ENCODE measurements at regions not wholly inside any gene's neighbourhood (a gene's known extent, or its start where the extent isn't known, plus 50 kb on each side); places are given as distances from the start of the nearest gene placed in this dataset.

DNA sequence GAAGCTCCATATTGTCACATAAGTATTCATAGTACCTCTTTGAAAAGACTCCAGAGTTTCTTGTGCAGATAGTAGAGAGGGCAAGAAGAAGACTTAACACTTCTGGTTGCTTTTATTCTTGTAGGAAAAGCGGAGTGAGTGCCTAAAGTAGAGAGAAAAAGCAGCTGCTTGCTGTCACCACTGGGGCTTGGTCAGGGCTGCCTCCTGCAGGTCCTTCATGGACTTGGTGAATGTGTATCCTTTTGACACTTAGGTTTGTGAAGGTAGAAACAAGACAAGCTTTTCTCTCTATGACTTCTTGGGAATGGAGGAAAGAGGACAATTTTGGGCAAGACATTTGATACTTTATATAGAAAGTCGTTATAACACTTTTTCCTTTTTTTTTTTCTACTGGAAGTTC lies 312.8 kb upstream of the FANCL start:
- Histone ChIP-seq H3K27ac (ENCODE audit: low read depth in 1 of 2, low read length in 2 of 2) (no peak overlapping the region), H3K4me3 (ENCODE audit: low read length in 2 of 2) (no peak overlapping the region), H3K4me1 (ENCODE audit: control insufficient read depth in 1 of 2, insufficient read depth in 2 of 2, low read length in 2 of 2) (no peaks in the 10 kb centered on the region), H3K9me3 (ENCODE audit: control insufficient read depth, low read length) (no peaks in the 10 kb centered on the region), H3K27me3 (ENCODE audit: control insufficient read depth in 1 of 2, insufficient read depth in 2 of 2, low read length in 1 of 2) (no peaks in the 10 kb centered on the region), H3K36me3 (ENCODE audit: control insufficient read depth in 1 of 2, insufficient read depth in 2 of 2, low read length in 1 of 2) (no peaks in the 10 kb centered on the region)
- no peak for ATAC-seq (ENCODE audit: low FRiP score)
- DNase-seq, result no peak
- intact Hi-C loops (cut with DNase I), result no loop called here
- 59 to 60% methylated on average over 2 of the region's 2 CpGs for WGBS, 2 donors

DNA sequence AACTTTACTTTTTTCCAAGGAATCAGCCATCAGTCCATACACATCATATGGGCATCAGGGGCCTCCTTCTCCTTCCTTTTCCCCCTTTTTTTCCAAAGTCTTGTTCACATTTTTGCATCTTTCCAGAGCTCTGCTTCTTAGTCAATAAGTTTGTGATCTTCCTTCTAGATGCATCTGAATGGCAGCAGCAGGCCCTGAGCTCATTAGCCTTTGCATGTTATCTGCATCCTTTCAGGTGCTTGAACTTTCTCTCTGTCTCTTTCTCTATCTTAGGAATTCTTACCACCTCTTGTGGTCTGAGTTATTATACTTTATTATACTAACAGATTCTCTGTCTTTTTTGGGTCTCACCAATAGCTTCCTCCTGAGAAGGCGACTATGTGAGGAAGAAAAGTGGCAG lies 312.4 kb upstream of the FANCL start:
- ATAC-seq (ENCODE audit: low FRiP score), result no peak
- Histone ChIP-seq H3K4me1 (ENCODE audit: control insufficient read depth in 1 of 2, insufficient read depth in 2 of 2, low read length in 2 of 2) (no peaks in the 10 kb centered on the region), H3K27ac (ENCODE audit: low read depth in 1 of 2, low read length in 2 of 2) (no peak overlapping the region), H3K36me3 (ENCODE audit: control insufficient read depth in 1 of 2, insufficient read depth in 2 of 2, low read length in 1 of 2) (no peaks in the 10 kb centered on the region), H3K9me3 (ENCODE audit: control insufficient read depth, low read length) (no peaks in the 10 kb centered on the region), H3K4me3 (ENCODE audit: low read length in 2 of 2) (no peak overlapping the region), H3K27me3 (ENCODE audit: control insufficient read depth in 1 of 2, insufficient read depth in 2 of 2, low read length in 1 of 2) (no peaks in the 10 kb centered on the region)
- WGBS, 2 donors, result 96 to 97% methylated on average over 1 of the region's 1 CpG
- intact Hi-C loops (cut with DNase I), result no loop called here
- no peak for DNase-seq

DNA sequence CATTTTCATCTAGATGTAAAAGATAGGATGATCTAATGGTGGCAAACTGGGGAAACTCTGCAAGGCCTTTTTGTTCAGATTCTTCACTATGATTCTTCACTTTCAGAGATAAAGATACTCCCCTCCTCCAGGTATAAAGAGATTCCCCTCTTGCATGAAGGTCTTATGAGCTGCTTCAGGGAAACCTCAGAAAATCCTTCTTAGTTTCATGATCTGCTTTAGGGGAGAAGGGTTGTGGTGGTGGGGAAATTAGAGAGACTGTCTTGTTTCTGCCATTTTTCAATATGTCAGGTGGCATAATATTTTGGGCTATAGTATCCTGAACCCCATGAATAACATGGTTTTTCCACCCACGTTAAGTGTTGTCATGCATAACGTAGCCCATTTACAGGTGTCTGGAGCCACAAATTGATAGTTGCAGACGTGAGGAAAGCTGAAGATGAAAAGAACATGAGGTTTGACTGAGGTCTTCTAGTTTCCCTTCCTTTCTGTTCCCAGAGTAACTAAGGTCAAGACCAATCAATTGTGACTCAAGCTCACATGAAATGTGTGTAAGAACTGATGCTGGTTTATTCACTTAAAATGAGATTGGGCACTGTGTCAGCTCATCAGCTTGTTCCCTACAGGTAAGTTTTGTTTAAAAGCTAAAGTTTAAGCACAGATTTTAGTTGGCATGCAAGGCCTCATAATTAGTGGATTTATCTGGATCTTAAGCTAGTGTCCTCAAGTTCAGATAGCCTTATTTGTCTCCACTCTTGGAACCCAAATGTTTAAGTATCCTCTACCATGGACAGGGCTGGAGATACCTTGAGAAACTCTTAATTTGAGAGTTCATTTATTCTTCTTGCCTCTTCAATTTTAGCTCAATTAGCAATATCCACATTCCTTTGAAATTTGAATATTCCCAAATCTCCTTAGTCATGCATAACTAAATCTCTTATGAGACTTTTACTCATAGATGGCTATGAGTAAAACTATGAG lies 304.5 kb upstream of the FANCL start:
- H3K27me3 ChIP-seq (ENCODE audit: control insufficient read depth in 1 of 2, insufficient read depth in 2 of 2, low read length in 1 of 2), result no peaks in the 10 kb centered on the region
- no peaks in the 10 kb centered on the region for H3K36me3 ChIP-seq (ENCODE audit: control insufficient read depth in 1 of 2, insufficient read depth in 2 of 2, low read length in 1 of 2)
- intact Hi-C loops (cut with DNase I), result no loop called here

DNA sequence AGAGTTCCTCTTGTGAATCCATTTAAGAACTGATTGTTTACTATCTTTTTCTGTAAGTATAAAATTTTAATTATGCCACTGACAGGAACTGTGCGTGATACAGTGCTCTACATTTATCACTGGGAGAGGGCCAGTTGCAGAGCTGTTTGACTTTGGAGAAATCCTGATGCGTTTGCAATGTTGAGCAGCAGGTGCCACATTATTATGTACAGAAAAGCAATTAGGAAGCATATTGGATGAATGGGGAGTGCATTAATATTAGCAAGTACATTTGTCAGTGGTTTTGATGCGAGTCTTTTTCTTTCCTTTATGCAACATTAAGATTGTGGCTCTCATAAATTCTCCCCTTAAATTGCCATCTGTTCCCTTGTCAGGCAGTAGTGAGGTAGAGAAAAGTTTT lies 302.3 kb upstream of the FANCL start:
- WGBS, 2 donors, result 76 to 84% methylated on average over 3 of the region's 3 CpGs
- Histone ChIP-seq H3K4me1 (ENCODE audit: control insufficient read depth in 1 of 2, insufficient read depth in 2 of 2, low read length in 2 of 2) (no peaks in the 10 kb centered on the region), H3K4me3 (ENCODE audit: low read length in 2 of 2) (no peak overlapping the region), H3K27me3 (ENCODE audit: control insufficient read depth in 1 of 2, insufficient read depth in 2 of 2, low read length in 1 of 2) (no peaks in the 10 kb centered on the region), H3K36me3 (ENCODE audit: control insufficient read depth in 1 of 2, insufficient read depth in 2 of 2, low read length in 1 of 2) (no peaks in the 10 kb centered on the region), H3K9me3 (ENCODE audit: control insufficient read depth, low read length) (no peaks in the 10 kb centered on the region), H3K27ac (ENCODE audit: low read depth in 1 of 2, low read length in 2 of 2) (no peak overlapping the region)
- no peak for DNase-seq
- intact Hi-C loops (cut with DNase I), result no loop called here
- ATAC-seq (ENCODE audit: low FRiP score), result no peak

More for the DNA sequence above, 304.5 kb upstream of the FANCL start:
- Histone ChIP-seq H3K9me3 (ENCODE audit: control insufficient read depth, low read length) (no peaks in the 10 kb centered on the region), H3K4me1 (ENCODE audit: control insufficient read depth in 1 of 2, insufficient read depth in 2 of 2, low read length in 2 of 2) (no peaks in the 10 kb centered on the region), H3K27ac (ENCODE audit: low read depth in 1 of 2, low read length in 2 of 2) (no peak overlapping the region), H3K4me3 (ENCODE audit: low read length in 2 of 2) (no peak overlapping the region)
- ATAC-seq (ENCODE audit: low FRiP score), result no peak
- DNase-seq, result no peak
- WGBS, 2 donors, result 93% methylated on average over 3 of the region's 3 CpGs

DNA sequence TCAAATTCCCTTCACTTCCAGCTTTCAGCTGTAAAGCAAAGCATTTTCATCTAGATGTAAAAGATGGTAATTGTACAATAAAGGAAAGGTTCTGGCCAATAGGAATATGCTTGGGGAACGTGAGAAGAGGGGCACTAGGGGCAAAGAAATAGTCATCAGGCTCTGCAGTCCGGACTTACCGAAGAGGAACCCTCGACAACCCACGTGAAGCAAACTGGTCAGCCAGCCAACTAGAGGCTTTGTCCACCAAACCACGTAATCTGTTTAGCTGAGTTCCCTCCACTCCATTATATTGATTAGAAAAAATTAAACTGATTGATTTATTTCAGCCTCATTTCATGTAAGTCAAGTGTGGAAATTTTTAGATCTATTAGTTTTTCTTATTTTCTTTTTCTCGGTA lies 300.4 kb upstream of the FANCL start:
- no peaks in the 10 kb centered on the region for H3K4me1 ChIP-seq (ENCODE audit: control insufficient read depth in 1 of 2, insufficient read depth in 2 of 2, low read length in 2 of 2)
- intact Hi-C loops (cut with DNase I), result no loop called here
- ATAC-seq (ENCODE audit: low FRiP score) (no peak), DNase-seq (no peak)
- WGBS, 2 donors, result 71 to 75% methylated on average over 7 of the region's 7 CpGs
- H3K27me3 ChIP-seq (ENCODE audit: control insufficient read depth in 1 of 2, insufficient read depth in 2 of 2, low read length in 1 of 2), result no peaks in the 10 kb centered on the region
- no peak overlapping the region for H3K4me3 ChIP-seq (ENCODE audit: low read length in 2 of 2)
- no peak overlapping the region for H3K27ac ChIP-seq (ENCODE audit: low read depth in 1 of 2, low read length in 2 of 2)
- no peaks in the 10 kb centered on the region for H3K36me3 ChIP-seq (ENCODE audit: control insufficient read depth in 1 of 2, insufficient read depth in 2 of 2, low read length in 1 of 2)
- H3K9me3 ChIP-seq (ENCODE audit: control insufficient read depth, low read length), result no peaks in the 10 kb centered on the region

DNA sequence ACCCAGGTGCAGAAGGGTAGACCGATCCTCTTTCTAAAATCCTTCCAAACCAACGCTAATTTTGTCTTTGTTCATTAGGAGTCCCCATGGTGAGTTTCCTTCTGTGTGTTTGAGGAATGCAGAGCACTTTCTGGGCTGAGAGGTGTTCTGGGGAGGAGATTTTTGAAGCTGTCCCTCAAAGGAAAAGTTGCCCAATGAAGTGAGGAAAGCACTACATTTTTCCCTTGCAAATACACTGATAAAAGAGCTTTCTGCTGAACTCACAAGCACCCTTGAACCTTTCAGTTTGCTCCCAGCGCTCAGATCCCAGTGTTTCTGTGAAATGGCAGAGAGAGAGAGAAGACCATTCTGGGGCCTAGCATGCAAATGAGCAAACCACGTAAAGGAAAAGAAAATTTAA lies 299.6 kb upstream of the FANCL start:
- intact Hi-C loops (cut with DNase I), result no loop called here
- H3K9me3 ChIP-seq (ENCODE audit: control insufficient read depth, low read length), result no peaks in the 10 kb centered on the region
- no peaks in the 10 kb centered on the region for H3K27me3 ChIP-seq (ENCODE audit: control insufficient read depth in 1 of 2, insufficient read depth in 2 of 2, low read length in 1 of 2)
- no peak for ATAC-seq (ENCODE audit: low FRiP score)
- no peaks in the 10 kb centered on the region for H3K4me1 ChIP-seq (ENCODE audit: control insufficient read depth in 1 of 2, insufficient read depth in 2 of 2, low read length in 2 of 2)
- 43 to 50% methylated on average over 4 of the region's 4 CpGs for WGBS, 2 donors
- no peak overlapping the region for H3K4me3 ChIP-seq (ENCODE audit: low read length in 2 of 2)
- H3K36me3 ChIP-seq (ENCODE audit: control insufficient read depth in 1 of 2, insufficient read depth in 2 of 2, low read length in 1 of 2), result no peaks in the 10 kb centered on the region
- DNase-seq, result no peak
- H3K27ac ChIP-seq (ENCODE audit: low read depth in 1 of 2, low read length in 2 of 2), result no peak overlapping the region

DNA sequence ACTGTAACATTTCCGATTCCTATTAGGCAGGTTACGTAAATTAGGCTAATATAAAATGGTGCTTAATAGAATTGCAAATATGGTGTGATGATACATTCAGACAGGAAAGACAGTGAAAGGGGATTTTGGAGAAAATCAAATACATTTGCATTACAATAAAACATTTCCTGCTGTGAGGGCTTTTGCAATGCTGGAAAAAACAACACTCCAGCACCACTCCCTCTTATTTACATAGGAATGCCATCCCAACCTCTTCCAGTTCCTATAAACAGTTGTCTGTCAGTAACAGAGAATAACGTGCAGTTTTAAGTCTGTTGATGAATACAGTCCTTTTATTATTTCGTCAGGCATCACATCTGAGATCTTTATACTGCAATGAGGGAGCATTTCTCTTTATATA lies 298.8 kb upstream of the FANCL start:
- no peak for DNase-seq
- H3K27me3 ChIP-seq (ENCODE audit: control insufficient read depth in 1 of 2, insufficient read depth in 2 of 2, low read length in 1 of 2), result no peaks in the 10 kb centered on the region
- 67 to 68% methylated on average over 4 of the region's 4 CpGs for WGBS, 2 donors
- no peaks in the 10 kb centered on the region for H3K4me1 ChIP-seq (ENCODE audit: control insufficient read depth in 1 of 2, insufficient read depth in 2 of 2, low read length in 2 of 2)
- ATAC-seq (ENCODE audit: low FRiP score), result no peak
- no peaks in the 10 kb centered on the region for H3K9me3 ChIP-seq (ENCODE audit: control insufficient read depth, low read length)
- intact Hi-C loops (cut with DNase I), result no loop called here
- H3K4me3 ChIP-seq (ENCODE audit: low read length in 2 of 2), result no peak overlapping the region
- H3K36me3 ChIP-seq (ENCODE audit: control insufficient read depth in 1 of 2, insufficient read depth in 2 of 2, low read length in 1 of 2), result no peaks in the 10 kb centered on the region
- no peak overlapping the region for H3K27ac ChIP-seq (ENCODE audit: low read depth in 1 of 2, low read length in 2 of 2)

DNA sequence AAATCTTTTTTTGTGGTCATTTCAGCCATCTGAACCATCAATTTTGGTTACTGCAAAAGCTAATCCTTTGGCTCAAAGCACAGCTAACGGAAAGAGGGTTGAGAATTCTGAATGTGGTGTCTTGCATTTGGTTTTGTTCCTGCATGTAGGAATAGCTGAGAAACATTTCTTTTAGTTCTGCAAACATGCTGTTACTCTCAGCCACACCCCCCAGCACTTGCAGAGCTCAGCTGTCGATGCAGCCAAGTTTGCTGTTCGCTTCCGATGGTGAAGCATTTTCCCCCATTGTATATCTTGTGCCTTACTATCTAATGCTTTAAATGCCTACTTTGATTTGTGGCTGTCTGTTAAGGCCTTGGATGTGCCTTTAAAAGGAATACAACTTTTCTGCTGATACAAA lies 294.9 kb upstream of the FANCL start:
- Histone ChIP-seq H3K4me1 (ENCODE audit: control insufficient read depth in 1 of 2, insufficient read depth in 2 of 2, low read length in 2 of 2) (no peaks in the 10 kb centered on the region), H3K9me3 (ENCODE audit: control insufficient read depth, low read length) (peaks cover 2% of the 10 kb centered on the region), H3K36me3 (ENCODE audit: control insufficient read depth in 1 of 2, insufficient read depth in 2 of 2, low read length in 1 of 2) (no peaks in the 10 kb centered on the region), H3K4me3 (ENCODE audit: low read length in 2 of 2) (no peak overlapping the region), H3K27ac (ENCODE audit: low read depth in 1 of 2, low read length in 2 of 2) (no peak overlapping the region), H3K27me3 (ENCODE audit: control insufficient read depth in 1 of 2, insufficient read depth in 2 of 2, low read length in 1 of 2) (no peaks in the 10 kb centered on the region)
- intact Hi-C loops (cut with DNase I), result no loop called here
- ATAC-seq (ENCODE audit: low FRiP score) (no peak), DNase-seq (no peak)
- WGBS, 2 donors, result 26 to 50% methylated on average over 4 of the region's 4 CpGs

DNA sequence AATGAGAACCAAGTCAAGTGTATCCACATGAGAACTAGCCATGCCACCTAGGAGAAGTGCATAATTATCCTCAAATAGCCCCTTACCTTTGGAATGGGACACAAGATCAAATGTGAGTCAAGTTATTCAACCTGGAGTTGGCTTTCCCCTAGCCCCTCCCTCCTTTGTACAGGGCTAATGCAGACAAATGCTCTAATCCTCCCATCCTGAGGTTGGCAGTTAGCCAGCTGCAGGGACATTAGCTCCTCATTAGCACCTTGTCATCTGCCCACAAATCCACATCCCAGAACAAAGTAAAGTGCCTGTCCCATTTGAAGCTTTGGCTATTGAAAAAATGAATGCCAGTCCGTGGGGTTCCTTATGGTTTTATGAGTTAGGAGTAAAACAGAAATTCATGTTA lies 294.1 kb upstream of the FANCL start:
- 63 to 69% methylated on average over 1 of the region's 1 CpG for WGBS, 2 donors
- Histone ChIP-seq H3K4me1 (ENCODE audit: control insufficient read depth in 1 of 2, insufficient read depth in 2 of 2, low read length in 2 of 2) (no peaks in the 10 kb centered on the region), H3K27me3 (ENCODE audit: control insufficient read depth in 1 of 2, insufficient read depth in 2 of 2, low read length in 1 of 2) (no peaks in the 10 kb centered on the region), H3K27ac (ENCODE audit: low read depth in 1 of 2, low read length in 2 of 2) (no peak overlapping the region), H3K9me3 (ENCODE audit: control insufficient read depth, low read length) (peaks cover 2% of the 10 kb centered on the region), H3K36me3 (ENCODE audit: control insufficient read depth in 1 of 2, insufficient read depth in 2 of 2, low read length in 1 of 2) (no peaks in the 10 kb centered on the region), H3K4me3 (ENCODE audit: low read length in 2 of 2) (no peak overlapping the region)
- intact Hi-C loops (cut with DNase I), result no loop called here
- DNase-seq (no peak), ATAC-seq (ENCODE audit: low FRiP score) (no peak)
